CD4-positive, alpha-beta T cell treated with Interleukin-10 for 1 hour (primary cell): ENCODE measurements at regions not wholly inside any gene's neighbourhood (a gene's known extent, or its start where the extent isn't known, plus 50 kb on each side); places are given as distances from the start of the nearest gene placed in this dataset.
"Not testable (repeated sequence)": the region's sequence is repeated elsewhere in the genome, so short reads cannot be mapped to it uniquely, and the experiment has no call there.

ENCODE experiments used
- DNase-seq: peaks from one replicate; pipeline ENCODE4 v3.0.0-alpha.2; 2020

DNA sequence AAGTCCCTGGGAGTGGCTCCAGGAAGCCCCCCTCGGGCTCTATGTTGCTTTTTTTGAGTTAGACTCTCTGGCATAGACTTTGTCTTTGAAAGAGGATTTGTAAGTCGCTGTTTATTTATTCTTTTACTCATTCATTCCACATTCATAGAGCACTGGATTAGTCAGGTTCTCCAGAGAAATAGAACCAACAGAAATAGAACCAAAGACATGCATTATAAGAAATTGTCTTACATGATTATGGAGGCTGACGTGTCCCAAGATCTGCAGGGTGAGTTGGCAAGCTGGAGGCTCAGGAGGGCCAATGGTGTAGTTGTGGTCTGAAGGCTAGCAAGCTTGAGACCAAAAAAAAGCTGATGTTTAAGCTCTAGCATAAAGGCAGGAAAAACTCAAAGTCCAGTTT lies 98.3 kb upstream of the CHD6 start:
- DNase-seq = no peak

DNA sequence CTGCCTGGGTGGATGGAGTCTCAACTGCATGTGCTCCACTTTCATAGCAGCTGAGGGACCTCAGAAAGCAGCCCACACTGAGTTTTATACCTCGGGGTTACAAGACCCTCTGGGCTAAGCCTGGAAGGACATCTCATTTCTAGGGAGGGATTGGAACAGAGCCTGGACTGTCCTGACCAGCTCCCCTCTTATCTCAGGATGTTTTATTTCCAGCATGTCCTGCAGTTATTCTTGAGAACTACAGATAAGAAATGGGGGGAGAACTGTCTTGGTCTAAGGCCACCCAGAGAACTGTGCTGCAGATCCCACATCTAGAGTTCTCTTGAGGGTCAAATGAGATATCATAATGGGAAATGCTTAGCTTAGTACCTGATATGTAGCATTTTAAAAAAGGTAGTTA lies 97.3 kb upstream of the CHD6 start:
- DNase-seq = no peak

DNA sequence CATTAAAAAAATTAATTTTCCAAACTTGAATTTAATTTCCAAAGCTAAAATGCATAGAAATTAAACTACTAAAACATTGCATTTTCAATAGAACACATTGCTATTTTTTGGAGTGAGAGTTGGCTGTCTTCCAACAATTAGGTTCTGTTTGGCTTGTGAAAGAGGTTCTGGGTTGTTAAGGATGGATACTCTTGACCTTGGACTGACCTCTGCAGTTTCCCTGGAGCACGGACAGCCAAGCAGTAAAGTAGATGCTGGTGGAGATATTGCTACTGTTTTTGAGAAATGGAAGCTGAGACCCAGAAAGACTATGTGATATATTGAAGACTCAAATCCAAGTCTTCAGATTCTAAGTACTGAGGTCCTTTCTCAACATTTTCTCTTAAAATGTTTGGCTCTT lies 95.9 kb upstream of the CHD6 start:
- no peak for DNase-seq

DNA sequence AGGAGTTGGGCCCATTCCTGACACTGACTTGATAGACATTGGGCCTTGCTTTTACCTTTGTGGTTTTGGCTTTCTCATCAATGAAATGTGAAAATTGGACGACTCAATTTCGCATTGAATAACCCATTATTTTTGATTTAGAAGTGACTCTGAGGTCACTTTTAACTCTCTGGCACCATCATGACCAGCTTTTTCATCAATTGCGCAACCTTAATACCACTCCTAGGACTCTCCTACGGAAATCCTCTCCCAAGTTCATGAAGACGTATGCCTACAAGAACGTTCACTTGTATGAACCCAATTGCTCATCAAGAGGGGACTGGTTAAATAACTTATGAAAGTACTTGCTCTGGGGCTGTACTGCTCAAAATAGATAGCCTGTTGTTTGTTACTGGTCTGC lies 86.7 kb upstream of the CHD6 start:
- no peak for DNase-seq

DNA sequence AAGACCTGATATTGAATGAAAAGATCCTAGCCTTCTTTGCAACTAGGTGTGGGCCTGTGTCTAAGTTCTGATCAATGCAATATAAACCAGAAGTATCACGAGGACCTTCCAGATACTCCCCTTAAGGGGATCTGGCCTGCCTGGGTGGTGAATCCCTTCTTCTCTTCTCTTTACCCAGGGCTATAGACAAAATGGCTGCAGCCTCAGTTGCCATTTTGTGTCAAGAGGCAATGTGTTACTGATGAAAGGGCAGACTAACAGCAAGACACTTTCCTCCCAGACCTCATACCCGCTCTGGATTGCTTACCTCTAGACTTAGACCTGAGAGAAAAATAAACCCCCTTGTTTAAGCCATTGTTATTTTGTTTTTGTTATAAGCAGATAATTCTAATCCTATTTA lies 84.5 kb upstream of the CHD6 start:
- DNase-seq = no peak

DNA sequence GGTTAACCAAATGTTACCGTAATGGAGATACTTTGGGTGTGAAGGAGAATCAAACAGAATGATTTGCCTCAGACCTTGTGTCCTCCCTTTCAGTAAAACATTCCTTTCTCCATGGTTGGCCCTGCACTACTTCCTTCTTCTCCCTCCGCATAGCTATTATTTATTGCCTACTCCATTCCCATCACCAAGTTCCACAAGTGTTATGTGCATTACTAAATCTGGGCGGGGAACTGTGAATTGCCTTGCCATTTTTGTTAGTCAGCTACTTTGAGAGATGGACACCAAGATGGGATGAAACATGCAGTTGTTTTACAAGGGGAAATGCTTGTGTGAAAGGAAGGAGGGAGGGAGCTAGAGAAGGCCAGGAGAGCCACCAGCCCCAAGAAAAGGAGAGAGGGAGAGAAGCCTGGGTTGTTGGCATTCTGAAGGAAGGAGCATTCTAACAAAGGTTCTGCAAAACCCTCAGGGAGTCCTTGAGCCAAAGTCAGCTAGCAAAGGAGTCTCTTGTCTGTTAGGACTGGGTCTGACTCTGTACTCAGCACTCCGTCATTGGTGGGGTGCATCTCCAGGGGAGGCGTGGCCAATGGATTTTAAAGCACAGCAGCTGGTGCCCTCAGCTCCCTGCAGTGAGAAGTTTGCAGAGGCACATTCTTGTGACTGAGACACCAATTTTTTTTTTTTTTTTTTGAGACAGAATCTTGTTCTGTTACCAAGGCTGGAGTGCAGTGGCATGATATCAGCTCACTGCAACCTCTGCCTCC lies 83.6 kb upstream of the CHD6 start:
- DNase-seq = no peak

DNA sequence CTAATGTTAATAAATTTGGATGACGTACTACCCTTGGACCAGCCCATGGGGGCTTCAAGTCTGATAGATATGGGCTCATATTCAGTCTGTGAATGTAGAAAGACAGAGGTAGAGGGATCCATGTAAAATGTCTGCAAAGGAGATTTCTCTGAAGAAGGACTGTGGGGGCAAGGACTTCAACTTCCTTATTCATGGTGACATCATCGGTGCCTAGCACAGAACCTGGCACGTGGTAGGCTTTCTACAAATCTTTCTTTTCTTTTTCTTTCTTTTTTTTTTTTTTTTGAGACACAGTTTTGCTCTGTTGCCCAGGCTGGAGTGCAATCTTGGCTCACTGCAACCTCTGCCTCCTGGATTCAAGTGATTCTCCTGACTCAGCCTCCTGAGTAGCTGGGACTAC lies 81.5 kb upstream of the CHD6 start:
- not testable (repeated sequence) for DNase-seq

DNA sequence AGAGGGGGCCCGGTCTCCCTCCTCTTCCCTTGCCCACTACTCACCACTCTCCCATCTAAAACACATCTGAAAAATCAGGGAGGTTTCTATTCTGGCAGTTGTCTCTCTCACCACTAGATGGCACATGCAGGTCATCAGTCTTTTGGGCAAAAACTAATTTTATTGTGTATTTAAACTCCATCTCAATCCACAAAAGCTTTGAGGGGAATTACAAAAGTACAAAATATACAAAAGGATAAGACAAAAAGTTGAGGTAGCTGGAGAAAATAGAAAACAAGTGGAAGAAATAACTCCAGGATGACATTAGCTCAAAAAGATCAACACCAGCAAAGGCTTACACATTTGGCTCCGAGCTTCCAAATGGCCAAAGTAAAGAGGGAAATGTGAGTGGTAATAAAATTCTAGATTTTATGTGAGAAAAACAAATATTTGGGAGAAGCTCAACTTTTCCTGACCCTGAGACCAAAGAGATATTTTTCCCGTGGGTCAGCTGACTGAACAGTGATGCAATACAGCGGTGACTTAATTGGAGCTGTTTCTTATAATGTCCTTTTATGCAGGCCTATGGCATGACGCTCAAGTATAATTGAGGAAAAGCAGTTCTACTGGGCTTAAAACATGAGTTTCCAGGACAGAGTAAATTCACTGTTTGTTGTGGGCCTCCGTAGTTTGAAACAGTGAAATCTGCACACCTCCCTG lies 79.8 kb upstream of the CHD6 start:
- DNase-seq = peak; percentile 52

DNA sequence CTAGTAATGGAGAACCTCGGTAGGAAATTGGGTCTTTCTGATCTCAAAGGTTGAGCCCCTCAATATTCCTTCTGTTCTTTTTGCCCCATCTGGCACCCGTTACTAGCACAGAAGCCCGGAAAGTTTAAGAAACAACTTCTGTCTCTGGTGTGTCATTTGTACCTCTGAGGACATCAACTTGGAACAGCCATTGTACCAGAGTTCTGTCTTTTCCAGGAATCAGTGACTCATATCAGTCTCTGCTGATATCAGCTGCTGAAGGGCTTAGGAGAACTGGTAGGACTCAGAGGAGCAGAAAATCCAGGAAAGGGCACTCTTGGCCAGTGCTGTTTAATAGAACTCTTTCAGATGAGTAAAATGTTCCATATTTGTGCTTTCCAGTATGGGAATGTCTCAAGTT lies 78.3 kb upstream of the CHD6 start:
- DNase-seq = no peak

DNA sequence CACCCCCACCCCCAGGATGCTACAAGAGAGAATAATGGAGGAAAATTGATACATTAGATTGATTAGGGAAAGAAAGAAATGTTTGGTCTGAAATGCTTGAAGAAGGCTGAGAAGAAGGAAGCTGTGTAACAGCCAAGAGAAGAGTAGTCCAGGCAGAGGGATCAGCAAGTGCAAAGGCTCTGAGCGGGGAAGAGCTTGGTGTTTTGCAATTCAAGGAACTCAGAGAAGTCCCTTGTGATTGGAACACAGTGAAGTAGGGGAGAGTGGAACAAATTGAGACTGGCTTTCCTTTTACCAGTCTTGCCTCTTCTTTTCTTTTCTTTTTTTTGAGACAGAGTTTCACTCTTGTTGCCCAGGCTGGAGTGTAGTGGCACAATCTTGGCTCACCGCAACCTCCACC lies 76.6 kb upstream of the CHD6 start:
- no peak for DNase-seq

DNA sequence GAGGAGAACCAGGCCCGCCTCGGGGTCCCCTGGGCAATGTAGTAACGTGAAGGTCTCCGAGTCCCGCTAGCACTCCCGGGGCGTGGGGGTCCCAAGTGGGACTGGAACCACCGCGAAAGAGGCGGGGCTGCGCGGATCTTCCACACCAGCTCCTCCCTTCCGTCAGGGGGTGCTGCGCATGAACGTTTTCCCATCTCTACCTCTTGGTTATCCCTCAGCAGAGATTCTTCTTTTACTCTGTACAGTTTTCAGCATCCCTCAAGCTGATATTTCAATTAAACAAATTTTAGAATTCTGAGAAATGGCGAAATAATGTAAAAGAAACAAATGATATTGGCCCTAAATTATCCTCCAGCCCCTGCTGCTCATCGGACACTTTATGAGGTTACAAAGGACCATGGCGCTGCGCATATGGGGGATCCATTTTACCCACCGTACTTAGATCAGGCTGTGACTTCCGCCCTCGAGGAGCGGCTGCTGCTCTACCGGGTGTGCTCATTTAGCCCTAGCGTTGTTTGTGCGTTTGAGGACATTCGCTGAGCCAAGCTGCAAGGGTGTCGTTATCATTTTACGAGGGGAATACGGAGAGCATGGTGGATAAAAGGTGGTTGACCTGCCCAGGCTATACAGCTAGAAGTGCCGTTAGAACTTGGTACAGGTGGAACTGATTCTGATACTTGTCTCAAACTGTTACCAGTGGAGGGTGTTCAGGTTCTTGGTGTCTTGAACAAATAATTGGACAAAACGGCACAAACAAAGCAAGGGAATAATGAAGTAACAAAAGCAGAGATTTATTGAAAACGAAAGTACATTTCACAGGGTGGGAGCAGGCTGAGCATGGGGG lies 75.2 kb upstream of the CHD6 start:
- DNase-seq = peak; percentile 88

DNA sequence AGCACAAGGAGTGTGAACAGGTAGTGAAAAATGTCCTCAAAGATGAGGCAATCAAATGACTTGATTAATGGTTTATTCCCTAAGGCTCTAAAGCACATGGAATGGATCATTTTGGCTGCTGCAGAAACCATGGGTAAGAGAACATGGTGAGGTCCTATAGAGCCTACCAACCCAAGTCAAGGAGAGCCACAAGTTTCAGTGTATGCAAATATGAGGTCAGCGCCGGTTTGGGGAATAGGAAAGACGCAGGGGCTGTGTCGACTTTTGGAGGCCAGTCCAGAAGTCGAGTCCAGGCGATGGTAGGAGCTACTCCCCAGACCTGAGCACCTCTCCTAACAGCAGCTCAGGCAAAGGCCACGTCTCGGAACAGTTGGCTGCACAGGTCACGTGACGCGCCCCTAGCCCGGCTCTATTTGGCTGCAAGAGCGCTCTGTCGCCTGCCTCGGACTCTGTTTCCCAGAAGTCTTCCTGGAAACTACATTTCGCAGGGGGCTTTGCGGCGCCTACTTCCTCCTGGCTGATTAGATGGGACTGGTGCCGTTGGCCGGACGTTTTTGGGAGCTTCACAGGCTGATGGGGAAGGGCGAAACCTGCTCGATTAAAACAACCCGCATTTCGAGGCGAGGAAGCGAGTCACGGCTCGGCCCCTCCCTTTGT lies 74.4 kb upstream of the CHD6 start:
- DNase-seq = peak; percentile 87

DNA sequence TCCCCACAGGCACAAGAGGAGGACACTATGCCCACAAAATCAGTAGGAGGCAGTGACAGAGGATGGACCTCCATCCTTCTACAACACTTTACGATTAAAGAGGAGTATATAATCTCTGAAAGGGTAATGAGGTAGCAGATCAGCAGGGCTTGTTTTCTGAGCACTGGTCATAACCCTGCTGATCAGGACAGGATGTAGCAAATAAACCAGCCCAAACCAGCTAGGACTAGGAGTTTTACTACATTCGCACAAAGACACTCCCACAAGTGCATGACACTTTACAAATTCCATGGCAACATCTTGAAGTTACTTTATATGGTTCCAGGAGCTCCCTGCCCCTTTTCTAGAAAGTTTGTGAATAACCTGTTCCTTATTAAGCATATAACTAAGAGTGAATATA lies 73.3 kb upstream of the CHD6 start:
- DNase-seq = no peak

DNA sequence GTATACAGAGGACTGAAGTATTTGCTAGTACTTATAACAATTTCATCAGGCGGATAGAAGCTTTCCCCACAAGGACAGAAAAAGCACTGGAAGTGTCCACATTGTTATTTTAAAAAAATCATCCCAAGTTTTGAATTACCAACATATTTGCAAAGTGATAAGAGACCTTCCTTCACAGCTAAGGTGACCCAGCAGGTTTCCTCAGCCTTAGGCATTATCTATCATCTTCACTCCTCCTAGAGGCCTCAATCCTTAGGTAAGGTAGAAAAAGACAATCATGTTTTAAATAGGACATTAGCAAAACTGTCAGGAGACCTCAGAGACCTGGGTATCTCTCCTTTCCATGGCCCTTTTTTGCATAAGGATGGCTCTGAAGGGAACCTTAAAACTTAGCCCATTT lies 72.5 kb upstream of the CHD6 start:
- no peak for DNase-seq

DNA sequence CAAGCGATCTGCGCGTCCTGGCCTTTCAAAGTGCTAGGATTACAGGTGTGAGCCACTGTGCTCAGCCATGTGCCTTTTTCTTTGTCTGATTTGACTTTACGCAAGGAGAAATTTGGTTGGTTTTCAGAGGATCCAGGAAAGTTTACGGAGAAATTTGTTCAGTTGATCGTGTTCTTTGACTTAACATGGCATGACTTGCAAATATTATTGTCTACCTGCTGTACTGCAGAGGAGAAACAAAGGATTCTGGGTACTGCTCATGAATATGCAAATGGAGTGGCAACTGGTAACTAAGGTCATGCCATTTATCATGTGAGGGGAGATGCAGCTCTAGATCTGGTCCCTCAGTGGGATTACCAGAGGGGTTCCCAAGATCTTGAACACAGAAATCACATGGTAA lies 68.8 kb upstream of the CHD6 start:
- DNase-seq = no peak

DNA sequence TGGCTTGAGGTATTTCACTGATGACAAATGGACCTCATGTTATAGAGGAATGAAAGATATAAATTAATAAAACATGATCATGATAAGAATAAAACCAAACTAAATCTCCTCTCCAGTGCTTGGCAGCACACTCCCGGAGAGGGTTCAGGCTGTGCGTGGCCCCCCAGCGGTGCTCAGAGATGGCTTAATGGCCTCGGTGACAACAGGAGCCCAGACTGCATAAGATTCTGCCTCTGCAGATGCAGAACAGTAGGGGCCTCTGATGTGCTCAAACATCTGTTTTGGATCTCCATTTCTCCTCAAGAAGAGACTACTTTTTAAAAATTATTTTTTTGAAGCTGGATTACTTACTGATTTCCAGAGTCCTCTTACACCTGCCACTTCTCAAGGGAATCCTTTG lies 67.0 kb upstream of the CHD6 start:
- DNase-seq = not testable (repeated sequence)

DNA sequence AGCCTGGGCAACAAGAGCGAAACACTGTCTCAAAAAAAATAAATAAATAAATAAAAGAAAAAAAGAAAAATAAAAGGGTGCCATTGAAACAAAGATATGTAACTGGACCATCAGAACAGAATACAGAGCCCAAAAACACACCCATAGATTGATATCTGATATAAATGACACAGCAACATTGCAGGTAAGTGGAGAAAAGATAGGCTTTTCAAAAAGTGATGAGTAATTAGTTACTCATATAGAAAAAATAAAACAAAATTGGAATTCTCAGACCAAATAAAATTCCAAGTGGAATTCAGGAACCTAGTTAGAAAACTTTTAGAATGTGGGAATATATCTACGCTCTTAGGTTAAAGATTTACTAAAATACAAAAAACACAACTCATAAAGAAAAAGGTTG lies 60.6 kb upstream of the CHD6 start:
- no peak for DNase-seq

DNA sequence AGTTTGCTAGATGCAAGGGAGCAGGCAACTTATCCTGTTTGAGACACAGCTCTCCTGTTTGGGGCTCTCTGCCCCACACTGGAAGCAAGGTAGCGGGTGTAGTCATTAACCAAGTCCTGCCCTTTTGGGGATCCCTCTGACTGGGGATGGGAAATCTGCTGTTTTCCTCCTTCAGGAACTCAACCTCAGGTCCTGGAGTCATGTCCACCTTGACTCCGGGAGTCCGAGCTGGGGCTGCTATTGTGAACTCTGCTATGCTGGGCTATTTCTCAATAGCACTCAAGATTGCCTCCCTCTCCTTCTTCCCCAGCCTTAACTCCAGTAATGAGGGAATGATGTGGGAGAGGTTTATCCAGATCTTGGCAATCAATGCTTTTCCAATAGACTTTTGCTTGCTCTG lies 54.1 kb upstream of the CHD6 start:
- no peak for DNase-seq

DNA sequence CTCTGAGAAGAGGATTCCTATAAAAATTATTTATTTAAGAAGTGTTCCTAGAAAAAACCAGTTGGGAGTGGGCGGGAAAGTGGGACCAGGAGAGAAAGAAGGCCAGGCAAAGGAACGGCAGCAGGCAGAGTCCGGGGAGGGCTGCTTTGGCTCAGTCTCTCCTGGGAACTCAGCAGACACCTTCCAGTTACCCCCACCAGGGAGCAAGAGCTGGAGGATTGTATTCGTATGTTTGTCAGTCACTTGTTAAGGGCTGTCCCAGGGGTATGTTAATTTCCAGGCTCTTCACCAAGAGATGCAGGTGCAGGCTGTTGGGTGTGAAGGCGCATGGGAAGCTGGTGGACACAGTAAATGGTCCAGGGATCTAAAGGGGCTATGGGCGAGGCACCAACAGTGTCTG lies 53.0 kb upstream of the CHD6 start:
- DNase-seq = no peak

DNA sequence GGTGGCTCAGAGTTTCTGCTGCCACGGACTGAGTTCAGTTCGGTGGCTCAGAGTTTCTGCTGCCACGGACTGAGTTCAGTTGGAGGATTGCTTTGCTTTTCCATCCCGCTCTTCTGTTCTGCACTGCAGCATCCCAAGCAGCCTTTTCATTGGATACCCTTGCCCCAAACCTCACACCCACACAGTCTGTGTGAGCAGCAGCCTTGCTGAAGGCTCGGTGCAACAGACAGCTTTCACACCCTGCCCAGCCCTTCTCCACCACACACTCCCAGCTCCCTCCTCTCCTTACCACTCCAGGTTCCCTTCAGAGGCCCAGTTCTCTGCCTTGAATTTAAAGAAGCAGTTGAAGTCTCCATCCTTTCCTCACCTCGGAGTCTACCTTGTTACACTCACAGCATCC lies 52.5 kb upstream of the CHD6 start:
- no peak for DNase-seq

DNA sequence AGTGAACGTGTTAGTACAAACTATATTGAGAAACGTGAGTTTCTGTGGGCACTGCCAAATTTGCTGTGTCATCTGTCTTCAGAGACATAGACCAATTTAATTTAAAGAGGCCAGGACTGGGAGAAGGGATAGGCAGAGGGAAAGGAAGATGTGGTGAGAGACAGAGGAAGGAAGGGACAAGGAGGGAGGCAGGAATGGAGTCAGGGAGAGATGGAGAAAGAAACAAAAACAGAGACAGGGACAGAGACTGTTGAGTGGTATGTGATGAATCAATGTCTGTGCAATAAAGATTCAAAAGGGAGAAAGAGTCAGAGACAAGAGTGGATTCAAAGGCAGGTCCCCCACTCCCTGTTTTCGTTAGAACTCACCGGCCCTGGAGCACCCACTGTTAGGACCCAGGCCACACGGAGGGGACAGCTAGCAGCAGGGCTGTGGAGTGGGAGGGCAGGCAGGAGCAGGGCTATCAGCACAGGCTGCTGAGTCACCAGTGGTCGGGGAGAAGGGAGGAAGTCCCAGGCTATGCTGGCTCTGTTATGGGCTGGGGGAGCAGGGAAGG lies 51.6 kb upstream of the CHD6 start:
- no peak for DNase-seq

DNA sequence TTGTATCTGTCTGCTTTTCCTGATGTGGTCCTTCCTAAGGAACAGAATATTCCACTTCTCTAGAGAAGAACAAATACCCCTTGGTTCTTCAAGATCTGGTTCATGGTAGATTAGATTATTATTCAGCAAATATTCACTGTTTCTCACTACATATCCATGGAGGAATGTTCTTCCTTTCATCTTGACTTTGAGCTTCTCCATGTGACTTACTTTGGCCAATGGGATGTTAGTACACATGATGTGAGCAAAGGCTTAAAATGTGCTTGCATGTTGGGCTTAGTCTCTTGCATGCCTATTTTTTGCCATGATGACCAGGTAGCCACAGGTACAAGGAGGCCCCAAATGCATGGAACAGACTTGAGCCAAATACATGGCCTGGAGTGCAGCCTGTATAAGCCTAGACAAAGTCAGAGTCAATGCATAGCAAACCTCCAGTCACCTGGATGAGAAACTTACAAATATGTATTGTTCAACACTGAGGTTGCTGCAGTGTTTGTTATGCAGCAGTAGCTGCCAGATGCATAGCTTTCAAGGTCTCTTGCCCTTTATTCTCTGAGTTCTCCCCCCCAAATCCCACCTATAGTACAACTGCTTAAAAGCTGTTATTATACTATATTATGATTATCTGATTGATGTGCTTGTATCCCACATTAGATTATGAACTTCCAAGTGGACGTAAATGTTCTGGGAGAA lies 50.0 kb upstream of the CHD6 start:
- DNase-seq = no peak
